Fibroblast of skin of left biceps (primary cell): ENCODE measurements at regions not wholly inside any gene's neighbourhood (a gene's known extent, or its start where the extent isn't known, plus 50 kb on each side); places are given as distances from the start of the nearest gene placed in this dataset.
A peak's percentile ranks its signal among the peaks of the same experiment; 100 is the strongest.

Source experiments
- DNase-seq, 2 experiments: peaks; one replicate each; pipeline ENCODE4 v3.0.0-alpha.2; 2013; ENCODE audit warnings: low read depth in 2 of 2

GRCh38 chr6:21953831-21954801, 342.7 kb downstream of the PRL start:
- DNase-seq = no peak

DNA sequence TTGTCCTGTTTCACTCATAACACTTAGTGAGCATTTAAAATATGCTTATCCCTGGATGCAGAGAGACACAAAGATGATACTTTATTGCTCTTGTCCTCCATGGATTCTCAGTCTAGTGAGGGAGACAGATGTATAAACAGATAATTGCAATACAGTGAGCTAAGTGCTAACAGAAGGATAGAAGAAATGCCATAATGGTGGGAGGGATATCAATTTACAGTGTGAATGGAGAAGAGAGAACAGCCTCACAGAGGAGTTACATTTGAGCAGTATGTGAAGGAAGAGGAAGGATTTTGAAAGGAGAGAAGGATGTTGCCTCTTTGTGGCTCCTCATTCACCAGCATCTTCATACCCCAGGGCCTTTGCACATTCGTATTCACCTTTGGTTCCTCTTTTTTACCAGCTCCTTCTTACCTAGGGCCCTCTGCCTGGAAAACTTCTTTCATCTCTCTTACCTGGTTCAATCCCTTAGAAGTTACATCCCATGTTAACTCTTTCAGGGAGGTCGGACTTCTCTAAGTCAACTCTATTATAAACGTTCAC, 341.7 kb downstream of the PRL start:
- DNase-seq = no peak

DNA sequence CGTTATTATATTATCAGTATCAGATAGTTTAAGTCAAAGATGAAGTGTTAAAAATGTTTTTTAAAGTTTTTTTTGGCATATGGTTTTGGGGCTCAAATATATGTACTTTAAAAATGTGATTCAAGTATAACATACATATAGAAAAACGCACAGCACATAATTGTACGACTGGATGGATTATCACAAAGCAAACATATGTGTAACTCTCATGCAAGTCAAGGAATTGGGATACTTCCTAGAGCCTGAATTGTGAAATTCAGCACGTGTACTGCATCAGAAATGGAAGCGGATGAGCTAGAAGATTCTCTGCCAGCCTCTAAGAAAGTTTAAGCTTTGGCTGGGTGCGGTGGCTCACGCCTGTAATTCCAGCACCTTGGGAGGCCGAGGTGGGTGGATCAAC, 340.9 kb downstream of the PRL start:
- DNase-seq = no peak

- DNase-seq = no peak
These were observed 338.4 kb downstream of the PRL start for GRCh38 chr6:21958428-21958827.

DNA sequence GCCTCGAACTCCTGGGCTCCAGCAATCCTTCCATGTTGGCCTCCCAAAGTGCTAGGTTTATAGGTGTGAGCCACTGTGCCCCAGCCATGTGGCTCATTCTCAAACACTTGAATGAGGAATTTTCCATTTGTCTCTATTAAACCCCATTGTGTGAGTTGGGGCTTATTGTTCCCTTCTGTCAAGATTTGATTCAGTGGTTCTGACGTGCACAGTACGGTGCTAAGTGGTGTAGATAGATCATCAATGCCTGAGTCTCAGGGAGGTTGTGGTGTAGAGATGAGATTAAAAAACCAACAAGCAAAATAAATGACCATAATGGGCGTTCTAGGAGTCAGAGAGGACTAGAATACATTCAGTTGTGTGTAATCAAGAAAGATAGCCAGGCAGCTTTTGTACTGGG, 335.6 kb downstream of the PRL start:
- DNase-seq = no peak

DNA sequence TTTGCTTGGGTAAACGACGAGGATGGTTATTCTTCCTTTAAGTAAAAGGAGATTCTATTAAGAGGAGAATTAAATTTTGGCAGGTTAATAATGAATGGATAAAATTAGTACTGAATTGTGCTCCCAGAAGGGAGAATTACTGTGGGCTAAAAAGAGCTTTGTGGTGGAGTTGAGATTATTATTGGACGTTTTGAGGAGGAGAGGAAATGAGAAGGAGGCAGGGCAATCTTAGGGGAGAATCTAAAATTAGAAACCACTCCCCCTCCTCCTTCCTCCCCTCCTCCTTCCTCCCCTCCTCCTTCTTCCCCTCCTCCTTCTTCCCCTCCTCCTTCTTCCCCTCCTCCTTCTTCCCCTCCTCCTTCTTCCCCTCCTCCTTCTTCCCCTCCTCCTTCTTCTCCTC, 331.8 kb downstream of the PRL start:
- no peak for DNase-seq

GRCh38 chr6:21965953-21966539, 330.8 kb downstream of the PRL start:
- DNase-seq = no peak

- no peak for DNase-seq
These were observed 329.5 kb downstream of the PRL start for GRCh38 chr6:21967056-21967974.

GRCh38 chr6:21968411-21968810, 328.4 kb downstream of the PRL start:
- DNase-seq = no peak

DNA sequence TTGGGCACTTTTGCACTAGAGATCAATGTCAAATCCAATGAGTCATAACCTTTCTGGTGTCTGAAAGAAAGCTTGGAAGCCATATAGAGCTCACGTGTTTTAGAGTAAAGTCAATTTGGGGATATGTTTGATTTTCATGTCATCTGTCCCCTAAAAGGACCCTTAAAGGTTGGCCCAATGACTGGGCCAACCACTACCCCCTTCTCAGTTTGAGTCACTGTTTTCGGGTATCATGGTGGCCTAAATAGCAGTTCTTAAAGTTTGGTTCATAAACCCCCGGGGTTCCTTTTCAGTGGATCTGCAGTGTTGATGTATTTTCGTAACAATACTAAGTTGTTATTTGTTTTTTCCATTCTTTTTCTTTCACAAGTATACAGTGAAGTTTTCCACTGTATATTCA, 327.6 kb downstream of the PRL start:
- no peak for DNase-seq

- no peak for DNase-seq
These were observed 326.1 kb downstream of the PRL start for GRCh38 chr6:21970569-21971300.

- DNase-seq = no peak
These were observed 325.3 kb downstream of the PRL start for GRCh38 chr6:21971541-21971940.

DNA sequence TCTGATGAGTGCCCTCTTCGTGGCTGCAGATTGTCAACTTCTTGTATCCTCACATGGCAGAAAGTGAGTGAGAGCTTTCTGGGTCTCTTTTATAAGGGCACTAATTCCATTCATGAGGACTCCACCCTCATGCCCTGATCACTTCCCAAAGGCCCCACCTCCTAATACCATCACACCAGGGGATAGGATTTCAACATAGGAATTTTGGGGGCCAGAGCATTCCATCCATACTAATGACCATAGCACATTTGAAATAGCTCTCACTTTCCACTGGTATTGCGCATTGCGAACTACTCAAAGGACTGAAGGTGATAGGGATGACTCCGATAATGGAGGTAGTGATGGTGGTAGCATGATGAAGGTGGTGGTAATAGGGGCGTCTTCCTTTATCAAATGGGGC, 324.3 kb downstream of the PRL start:
- no peak for DNase-seq

DNA sequence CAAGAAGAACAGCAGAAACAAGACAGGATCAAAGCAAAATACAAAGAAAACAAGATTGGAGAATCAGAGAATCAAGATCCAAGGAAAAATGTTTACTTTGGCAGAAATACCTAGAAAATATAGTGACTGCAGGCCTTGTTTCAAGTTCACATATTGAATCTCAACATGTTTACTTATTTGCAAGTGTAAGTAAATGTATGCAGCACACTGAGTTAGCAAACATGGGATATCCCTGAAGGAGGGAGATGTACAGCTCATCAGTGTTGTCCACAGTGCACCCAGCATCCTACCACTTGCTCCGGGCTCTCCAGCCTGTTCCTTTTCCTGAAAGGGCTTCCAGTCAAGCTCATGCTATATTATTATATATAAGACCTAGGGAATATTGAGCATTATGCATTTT, 319.5 kb downstream of the PRL start:
- no peak for DNase-seq

DNA sequence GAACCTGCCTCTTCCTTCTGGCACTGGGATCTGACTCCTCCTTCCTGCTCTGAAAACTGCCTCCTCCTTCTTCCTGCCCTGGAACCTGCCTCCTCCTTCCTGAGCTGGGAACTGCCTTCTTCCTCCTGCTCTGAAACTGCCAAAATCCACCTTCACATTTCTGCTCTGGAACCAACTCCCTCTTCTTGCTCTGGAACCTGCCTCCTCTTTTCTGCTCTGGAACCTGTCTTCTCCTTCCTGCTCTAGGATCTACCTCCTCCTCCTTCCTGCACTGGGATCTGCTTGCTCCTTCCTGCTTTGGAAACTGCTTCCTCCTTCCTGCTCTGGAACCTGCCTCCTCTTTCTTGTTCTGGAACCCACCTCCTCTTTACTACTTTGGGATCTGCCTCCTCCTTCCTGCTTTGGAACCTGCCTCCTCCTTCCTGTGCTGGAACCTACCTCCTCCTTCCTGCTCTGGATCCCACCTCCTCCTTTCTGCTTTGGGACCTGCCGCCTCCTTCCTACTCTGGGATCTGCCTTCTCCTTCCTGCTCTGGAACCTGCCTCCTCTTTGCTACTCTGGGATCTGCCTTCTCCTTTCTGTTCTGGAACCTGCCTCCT, 315.5 kb downstream of the PRL start:
- no peak for DNase-seq

DNA sequence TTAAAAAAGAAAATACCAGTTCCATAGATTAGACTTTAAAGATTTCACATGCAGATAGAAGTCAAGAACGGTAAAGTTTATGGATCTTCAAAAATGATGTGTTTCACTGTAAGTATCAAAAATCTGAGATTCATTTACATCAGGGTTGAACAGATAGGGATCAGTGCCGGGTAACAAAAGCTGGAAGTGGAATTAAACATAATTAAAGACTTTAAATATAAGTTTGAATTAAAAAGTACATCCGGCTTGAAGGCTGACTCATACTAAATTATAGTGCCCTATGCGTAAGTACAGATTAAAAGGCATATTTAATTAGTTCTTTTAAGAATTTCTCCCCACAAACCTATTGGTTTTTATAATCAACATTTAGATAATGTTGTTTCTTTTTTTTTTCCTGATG, 312.7 kb downstream of the PRL start:
- no peak for DNase-seq

DNA sequence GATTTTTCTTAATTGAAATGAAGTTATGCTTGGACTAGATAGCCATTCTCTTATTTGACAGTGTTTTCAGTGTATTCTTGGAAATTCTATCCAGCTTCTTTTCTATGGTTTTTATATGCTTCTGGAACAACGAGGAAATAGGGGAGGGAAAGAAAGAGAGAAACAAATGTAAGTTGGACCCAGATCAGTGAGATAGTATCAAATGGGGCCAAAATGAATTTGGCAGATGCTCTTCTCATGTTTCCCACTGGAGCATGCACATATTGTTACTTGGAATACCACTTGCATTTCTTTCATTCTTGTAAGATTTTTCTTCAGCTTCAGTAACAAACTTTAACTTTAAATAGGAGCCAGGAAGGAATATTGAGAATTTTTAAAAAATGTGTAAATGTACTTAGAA, 312.3 kb downstream of the PRL start:
- peak; percentile 33 to 45 for DNase-seq

GRCh38 chr6:21985904-21986303, 310.9 kb downstream of the PRL start:
- no peak for DNase-seq

GRCh38 chr6:21986703-21987102, 310.1 kb downstream of the PRL start:
- no peak for DNase-seq

GRCh38 chr6:21987501-21987957, 309.3 kb downstream of the PRL start:
- peak; percentile 54 to 59 for DNase-seq

- no peak for DNase-seq
These were observed 306.3 kb downstream of the PRL start for GRCh38 chr6:21990577-21990976.
